ENCODE measurements at regions not wholly inside any gene's neighbourhood (a gene's known extent, or its start where the extent isn't known, plus 50 kb on each side); places are given as distances from the start of the nearest gene placed in this dataset.

GRCh38 chr3:8136553-8136952 lies 365.1 kb upstream of the LMCD1 start:
- no peak for TF ChIP-seq CTCF (IDR thresholded peaks at IDR 0.05; ENCODE audit: poor library complexity)
- no peak for TF ChIP-seq EZH2phosphoT487 (IDR thresholded peaks at IDR 0.05; ENCODE audit: low read depth, severe bottlenecking, unreplicated experiment)
